ENCODE measurements at regions not wholly inside any gene's neighbourhood (a gene's known extent, or its start where the extent isn't known, plus 50 kb on each side); places are given as distances from the start of the nearest gene placed in this dataset.

GRCh38 chr5:141786700-141787099 is 91.5 kb downstream of the PCDH1 start:
- Mint-ChIP-seq H3K27me3 (ENCODE audit: unreplicated experiment) (peaks cover 32% of the 10 kb centered on the region), H3K9me3 (ENCODE audit: unreplicated experiment) (no peaks in the 10 kb centered on the region), H3K27ac (ENCODE audit: unreplicated experiment) (no peak overlapping the region), H3K36me3 (ENCODE audit: unreplicated experiment) (no peaks in the 10 kb centered on the region), H3K4me3 (ENCODE audit: unreplicated experiment) (no peak overlapping the region), H3K4me1 (ENCODE audit: unreplicated experiment) (no peaks in the 10 kb centered on the region)
- DNase-seq (ENCODE audit: extremely low spot score, unreplicated experiment) = no peak
- no peak for TF ChIP-seq CTCF (IDR thresholded peaks at IDR 0.05)

GRCh38 chr5:141785711-141786110 is 92.5 kb downstream of the PCDH1 start:
- Mint-ChIP-seq H3K27ac (ENCODE audit: unreplicated experiment) (no peak overlapping the region), H3K4me1 (ENCODE audit: unreplicated experiment) (no peaks in the 10 kb centered on the region), H3K27me3 (ENCODE audit: unreplicated experiment) (peaks cover 30% of the 10 kb centered on the region), H3K9me3 (ENCODE audit: unreplicated experiment) (no peaks in the 10 kb centered on the region), H3K36me3 (ENCODE audit: unreplicated experiment) (no peaks in the 10 kb centered on the region), H3K4me3 (ENCODE audit: unreplicated experiment) (no peak overlapping the region)
- no peak for TF ChIP-seq CTCF (IDR thresholded peaks at IDR 0.05)
- DNase-seq (ENCODE audit: extremely low spot score, unreplicated experiment) = no peak

GRCh38 chr5:141785135-141785534 is 93.1 kb downstream of the PCDH1 start:
- no peak for DNase-seq (ENCODE audit: extremely low spot score, unreplicated experiment)
- H3K36me3 Mint-ChIP-seq (ENCODE audit: unreplicated experiment) = no peaks in the 10 kb centered on the region
- no peaks in the 10 kb centered on the region for H3K4me1 Mint-ChIP-seq (ENCODE audit: unreplicated experiment)
- TF ChIP-seq CTCF (IDR thresholded peaks at IDR 0.05) = no peak
- H3K27me3 Mint-ChIP-seq (ENCODE audit: unreplicated experiment) = peaks cover 26% of the 10 kb centered on the region
- no peak overlapping the region for H3K27ac Mint-ChIP-seq (ENCODE audit: unreplicated experiment)
- H3K4me3 Mint-ChIP-seq (ENCODE audit: unreplicated experiment) = no peak overlapping the region
- no peaks in the 10 kb centered on the region for H3K9me3 Mint-ChIP-seq (ENCODE audit: unreplicated experiment)

GRCh38 chr5:141784529-141784928 is 93.7 kb downstream of the PCDH1 start:
- Mint-ChIP-seq H3K4me3 (ENCODE audit: unreplicated experiment) (no peak overlapping the region), H3K27me3 (ENCODE audit: unreplicated experiment) (peaks cover 24% of the 10 kb centered on the region), H3K9me3 (ENCODE audit: unreplicated experiment) (no peaks in the 10 kb centered on the region), H3K27ac (ENCODE audit: unreplicated experiment) (no peak overlapping the region), H3K36me3 (ENCODE audit: unreplicated experiment) (no peaks in the 10 kb centered on the region), H3K4me1 (ENCODE audit: unreplicated experiment) (no peaks in the 10 kb centered on the region)
- no peak for TF ChIP-seq CTCF (IDR thresholded peaks at IDR 0.05)
- DNase-seq (ENCODE audit: extremely low spot score, unreplicated experiment) = no peak

- no peaks in the 10 kb centered on the region for H3K9me3 Mint-ChIP-seq (ENCODE audit: unreplicated experiment)
- H3K27ac Mint-ChIP-seq (ENCODE audit: unreplicated experiment) = no peak overlapping the region
- H3K36me3 Mint-ChIP-seq (ENCODE audit: unreplicated experiment) = no peaks in the 10 kb centered on the region
- no peak overlapping the region for H3K4me3 Mint-ChIP-seq (ENCODE audit: unreplicated experiment)
- no peaks in the 10 kb centered on the region for H3K4me1 Mint-ChIP-seq (ENCODE audit: unreplicated experiment)
- DNase-seq (ENCODE audit: extremely low spot score, unreplicated experiment) = no peak
- TF ChIP-seq CTCF (IDR thresholded peaks at IDR 0.05) = no peak
- peaks cover 18% of the 10 kb centered on the region for H3K27me3 Mint-ChIP-seq (ENCODE audit: unreplicated experiment)
Observed at GRCh38 chr5:141783947-141784296, 94.3 kb downstream of the PCDH1 start.
